HG02840 (cell line): ENCODE measurements at regions not wholly inside any gene's neighbourhood (a gene's known extent, or its start where the extent isn't known, plus 50 kb on each side); places are given as distances from the start of the nearest gene placed in this dataset.

ENCODE experiments used
- ATAC-seq: cut with Tn5 transposase; IDR thresholded peaks from one replicate; pipeline ENCODE4 v1.9.1; 2021; ENCODE audit warnings: mild to moderate bottlenecking, moderate library complexity, moderate number of reproducible peaks; ENCODE audit not compliant: unreplicated experiment, low FRiP score

DNA sequence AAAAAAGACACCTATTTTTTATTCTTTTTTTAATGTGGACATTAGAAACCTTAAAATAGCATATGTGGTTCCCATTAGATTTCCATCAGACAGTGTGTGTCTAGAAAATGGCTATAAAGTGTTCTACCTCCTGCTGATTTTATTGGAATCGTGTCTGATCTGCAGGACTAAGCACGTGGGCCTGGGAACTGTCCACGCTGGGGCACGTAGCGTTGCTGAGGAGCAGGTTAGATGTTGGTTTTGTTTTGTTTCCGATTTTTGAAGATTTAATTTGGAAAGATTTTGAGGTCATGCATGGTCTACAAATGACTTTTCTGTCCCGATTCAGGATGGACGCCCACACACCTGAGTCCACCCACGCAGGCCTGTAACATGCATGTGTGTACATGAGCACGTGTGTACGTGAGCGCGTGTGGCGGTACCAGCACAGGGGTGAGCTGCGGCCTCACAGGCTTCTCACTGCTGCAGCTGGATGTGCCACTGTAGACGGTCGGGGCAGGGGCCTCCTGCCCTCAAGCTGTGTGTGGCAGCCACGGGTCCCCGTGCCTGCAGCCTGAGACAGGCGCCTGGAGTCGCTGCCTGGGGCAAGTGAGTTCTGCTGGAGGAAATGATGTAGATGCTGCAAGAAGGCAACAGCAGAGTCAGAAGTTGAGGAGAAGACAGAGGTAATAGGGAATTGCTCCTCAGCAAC lies 99.7 kb upstream of the CTDP1 start:
- ATAC-seq = no peak

DNA sequence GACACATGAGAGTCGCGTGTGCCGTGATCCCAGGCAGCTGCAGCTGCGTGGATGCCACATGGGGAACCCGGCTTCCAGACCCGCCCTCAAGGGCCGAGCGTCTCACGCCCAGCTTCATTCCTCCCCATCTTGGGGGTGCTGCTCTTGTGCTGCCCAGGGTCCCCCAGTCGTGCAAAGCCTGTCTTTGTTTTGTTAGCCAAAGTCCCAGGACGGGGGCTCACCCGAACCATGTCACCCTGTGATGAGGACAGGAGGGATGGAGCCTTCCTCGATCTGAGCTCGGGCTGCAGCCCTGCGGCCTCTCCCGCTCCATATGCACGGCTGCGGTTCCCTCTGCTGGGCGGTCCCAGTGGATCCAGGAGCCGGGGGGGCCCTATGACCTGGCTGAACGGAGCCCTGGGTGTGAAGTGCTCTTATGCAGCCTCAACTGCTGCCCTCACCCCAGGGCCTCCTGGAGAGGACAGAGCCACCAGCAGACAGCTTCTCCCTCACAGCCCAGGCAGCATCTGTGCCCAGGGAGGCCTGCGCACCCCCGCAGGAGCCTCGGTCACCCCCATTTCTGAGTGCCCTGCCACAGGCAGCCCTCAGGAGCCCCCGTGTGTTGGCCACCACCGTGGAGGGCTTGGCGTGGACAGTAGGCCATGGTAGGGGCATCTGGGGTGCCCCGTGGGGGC lies 99.0 kb upstream of the CTDP1 start:
- ATAC-seq = no peak

- ATAC-seq = no peak
Measured at GRCh38 chr18:79581406-79581805, 98.2 kb upstream of the CTDP1 start.

- no peak for ATAC-seq
Measured at GRCh38 chr18:79581911-79582310, 97.7 kb upstream of the CTDP1 start.

GRCh38 chr18:79582978-79583377 lies 96.6 kb upstream of the CTDP1 start:
- ATAC-seq = no peak

DNA sequence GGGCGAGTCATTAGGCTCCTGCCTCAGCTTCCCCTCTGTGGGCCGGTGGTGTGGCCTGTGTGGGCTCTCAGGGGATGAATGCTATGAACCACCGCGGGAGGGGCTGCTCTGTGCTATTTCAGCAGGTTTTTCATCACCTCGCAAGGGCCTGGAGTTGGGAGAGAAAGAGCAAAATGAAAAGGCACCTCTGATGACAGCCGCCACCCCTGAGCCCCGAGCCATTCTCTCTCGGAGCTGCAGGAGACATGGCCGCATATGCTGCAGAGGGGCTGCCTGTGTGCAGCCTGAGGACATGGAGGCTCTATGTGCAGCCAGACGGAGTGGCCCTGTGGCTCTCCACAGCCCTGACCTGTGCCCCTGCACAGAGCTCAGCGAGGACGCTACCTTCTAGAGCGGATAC lies 96.2 kb upstream of the CTDP1 start:
- ATAC-seq = no peak

- no peak for ATAC-seq
Measured at GRCh38 chr18:79583984-79584401, 95.6 kb upstream of the CTDP1 start.

GRCh38 chr18:79584491-79585394 lies 94.9 kb upstream of the CTDP1 start:
- no peak for ATAC-seq

DNA sequence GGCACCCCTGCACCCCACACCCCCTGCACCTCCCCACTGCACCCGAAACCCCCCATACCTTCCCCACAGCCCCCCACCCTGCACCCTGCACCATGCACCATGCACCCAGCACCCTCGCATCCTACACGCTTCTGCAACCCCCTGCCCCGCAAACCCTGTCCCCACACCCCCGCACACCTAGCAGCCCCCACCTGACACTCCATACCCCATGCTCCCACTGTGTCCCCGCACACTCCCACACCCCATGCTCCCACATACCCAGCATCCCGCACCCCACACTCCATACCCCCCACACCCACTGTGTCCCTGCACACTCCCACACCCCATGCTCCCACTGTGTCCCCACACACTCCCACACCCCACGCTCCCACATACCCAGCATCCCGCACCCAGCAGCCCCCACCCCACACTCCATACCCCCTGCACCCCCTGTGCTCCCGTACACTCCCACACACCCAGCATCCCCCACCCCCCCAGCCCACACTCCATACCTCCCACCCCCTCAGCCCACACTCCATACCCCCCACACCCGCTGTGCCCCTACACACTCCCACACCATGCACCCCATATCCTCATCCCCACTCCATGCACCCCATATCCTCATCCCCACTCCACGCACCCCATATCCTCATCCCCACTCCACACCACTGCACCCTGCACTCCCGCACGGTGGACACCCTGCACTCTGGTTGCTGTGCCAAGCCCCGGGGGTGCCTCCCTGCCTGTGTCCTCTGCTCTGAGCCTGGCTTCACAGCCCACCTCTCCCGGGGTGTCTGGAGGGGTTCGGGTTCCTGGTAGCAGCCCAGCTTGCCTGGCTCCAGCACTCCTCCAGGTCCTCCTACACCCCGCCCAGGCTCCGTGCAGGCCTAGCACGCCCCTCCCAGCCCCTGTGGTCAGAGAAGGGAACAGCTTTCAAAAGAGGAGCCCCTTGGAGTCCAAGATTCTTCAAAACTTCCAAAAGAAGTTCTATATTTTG lies 93.9 kb upstream of the CTDP1 start:
- no peak for ATAC-seq

- ATAC-seq = no peak
Measured at GRCh38 chr18:79586436-79587225, 93.0 kb upstream of the CTDP1 start.

DNA sequence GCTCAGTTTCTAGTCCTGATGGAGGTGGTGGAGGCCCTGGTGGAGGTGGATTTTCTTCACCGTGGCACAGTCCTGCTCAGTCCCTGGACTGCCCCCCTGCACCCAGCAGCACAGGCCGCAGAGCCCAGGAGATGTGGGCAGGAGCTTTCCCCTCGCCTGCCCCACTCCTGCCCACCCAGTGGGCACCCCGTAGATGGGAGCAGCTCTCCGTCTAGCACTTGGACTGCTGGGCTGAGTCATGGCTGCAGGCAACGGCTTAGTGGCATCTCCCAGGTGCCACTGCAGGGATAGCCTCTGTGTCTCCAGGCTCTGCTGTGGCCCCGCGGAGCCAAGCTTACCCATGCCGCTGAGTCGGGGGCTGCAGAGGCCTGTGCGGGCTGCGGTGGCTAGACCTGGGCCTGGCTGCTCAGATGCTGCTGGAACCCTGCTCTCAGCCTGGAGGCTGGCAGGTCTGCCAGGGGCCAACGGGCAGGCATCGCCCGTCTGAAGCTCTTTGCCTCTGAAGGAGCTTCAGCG lies 92.3 kb upstream of the CTDP1 start:
- no peak for ATAC-seq

DNA sequence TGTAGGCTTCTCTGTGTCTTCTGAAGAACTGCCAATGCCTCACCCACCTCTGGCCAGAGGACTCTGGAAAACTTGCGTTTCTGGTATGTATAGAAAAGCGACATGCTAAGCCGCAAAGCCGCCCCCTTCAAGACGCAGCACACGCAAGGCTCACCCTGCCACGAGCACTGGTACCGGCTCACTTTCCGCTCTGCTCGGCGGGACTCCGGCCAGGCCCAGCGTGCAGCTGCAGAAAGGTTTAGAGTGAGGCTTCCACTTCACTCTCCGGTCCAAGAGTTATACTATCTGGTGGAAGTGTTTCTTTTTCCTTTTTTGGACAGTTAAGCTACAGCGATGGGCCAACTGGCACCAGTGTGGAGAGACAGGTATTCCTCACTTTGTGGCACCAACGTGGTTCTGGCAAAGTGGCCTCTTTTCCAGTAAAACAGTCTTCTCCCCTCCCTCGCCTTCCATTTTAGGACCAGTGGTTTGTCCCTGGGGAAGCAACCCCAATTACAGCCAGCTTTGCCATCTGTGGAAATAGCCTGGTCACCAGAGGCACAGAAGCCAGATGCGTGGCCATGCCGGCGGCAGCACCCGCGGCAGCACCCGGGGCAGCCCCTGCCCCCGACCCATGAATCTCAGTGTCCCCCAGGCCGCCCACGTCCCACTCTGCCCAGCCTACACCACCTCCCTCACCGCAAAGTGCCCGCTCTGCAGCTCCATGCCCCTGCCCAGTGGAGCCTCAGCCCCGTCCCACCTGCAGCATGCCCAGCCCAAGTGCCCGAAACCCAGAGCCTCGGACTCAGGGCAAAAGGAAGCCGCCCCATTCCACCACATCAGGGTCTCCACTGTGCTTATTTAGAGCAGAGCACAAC lies 91.6 kb upstream of the CTDP1 start:
- ATAC-seq = no peak

DNA sequence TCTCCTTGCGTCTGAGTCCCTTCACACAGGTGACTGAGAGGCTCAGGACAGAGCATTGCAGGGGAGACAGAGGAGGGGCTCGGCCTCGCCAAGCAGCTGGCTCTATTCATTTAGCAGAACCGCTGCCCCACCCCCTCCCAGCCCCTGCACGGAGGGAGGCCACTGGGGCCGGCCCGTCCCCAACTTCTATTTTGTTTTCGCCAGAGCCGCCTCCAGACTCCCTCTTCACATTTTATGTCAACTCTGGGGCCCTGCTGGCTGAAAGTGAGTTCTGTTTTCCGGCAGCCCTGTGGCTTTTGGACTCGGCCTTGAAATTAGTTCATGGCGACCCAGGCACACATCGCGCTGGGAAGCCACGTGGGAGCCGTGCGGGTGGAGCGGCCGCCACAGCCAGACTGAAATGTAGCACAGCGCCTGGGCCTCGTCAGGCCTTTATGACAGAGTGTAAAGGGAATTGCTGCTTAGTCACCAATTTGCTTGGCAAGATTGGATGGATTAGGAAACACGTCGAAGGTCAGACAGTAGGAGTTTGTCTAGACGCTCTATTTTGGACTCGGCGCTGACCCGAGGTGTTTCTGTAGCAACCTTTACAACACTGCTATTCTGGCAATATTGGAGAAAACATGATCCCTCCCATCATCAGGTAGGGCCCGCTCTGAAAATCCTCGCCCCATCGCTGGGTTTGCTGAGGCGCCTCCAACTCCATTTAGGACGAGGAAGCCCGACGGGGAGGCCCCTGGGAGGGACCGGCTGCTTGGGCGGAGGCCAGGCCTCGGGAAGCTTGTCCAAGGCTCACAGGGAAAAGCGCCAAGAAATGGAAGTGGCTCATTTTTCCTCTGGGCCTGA lies 90.7 kb upstream of the CTDP1 start:
- no peak for ATAC-seq

- ATAC-seq = no peak
Measured at GRCh38 chr18:79589601-79590091, 90.0 kb upstream of the CTDP1 start.

GRCh38 chr18:79590191-79591031 lies 89.2 kb upstream of the CTDP1 start:
- no peak for ATAC-seq

DNA sequence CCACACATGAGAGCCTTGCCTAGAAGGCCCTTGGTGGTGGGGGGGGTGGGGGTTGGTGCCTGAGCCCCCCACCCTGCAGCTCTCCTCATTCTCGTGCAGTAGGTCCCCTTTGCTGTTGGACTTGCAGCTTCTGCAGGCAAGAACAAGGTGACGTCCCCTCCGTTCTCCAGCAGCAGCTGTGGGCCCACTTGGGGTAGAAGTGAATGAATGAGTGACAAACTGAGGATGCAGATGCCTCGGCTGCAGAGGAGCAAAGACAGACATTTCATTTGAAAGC lies 88.6 kb upstream of the CTDP1 start:
- ATAC-seq = no peak
